ENCODE measurements at regions not wholly inside any gene's neighbourhood (a gene's known extent, or its start where the extent isn't known, plus 50 kb on each side); places are given as distances from the start of the nearest gene placed in this dataset.
"Not testable (repeated sequence)": the region's sequence is repeated elsewhere in the genome, so short reads cannot be mapped to it uniquely, and the experiment has no call there.

DNA sequence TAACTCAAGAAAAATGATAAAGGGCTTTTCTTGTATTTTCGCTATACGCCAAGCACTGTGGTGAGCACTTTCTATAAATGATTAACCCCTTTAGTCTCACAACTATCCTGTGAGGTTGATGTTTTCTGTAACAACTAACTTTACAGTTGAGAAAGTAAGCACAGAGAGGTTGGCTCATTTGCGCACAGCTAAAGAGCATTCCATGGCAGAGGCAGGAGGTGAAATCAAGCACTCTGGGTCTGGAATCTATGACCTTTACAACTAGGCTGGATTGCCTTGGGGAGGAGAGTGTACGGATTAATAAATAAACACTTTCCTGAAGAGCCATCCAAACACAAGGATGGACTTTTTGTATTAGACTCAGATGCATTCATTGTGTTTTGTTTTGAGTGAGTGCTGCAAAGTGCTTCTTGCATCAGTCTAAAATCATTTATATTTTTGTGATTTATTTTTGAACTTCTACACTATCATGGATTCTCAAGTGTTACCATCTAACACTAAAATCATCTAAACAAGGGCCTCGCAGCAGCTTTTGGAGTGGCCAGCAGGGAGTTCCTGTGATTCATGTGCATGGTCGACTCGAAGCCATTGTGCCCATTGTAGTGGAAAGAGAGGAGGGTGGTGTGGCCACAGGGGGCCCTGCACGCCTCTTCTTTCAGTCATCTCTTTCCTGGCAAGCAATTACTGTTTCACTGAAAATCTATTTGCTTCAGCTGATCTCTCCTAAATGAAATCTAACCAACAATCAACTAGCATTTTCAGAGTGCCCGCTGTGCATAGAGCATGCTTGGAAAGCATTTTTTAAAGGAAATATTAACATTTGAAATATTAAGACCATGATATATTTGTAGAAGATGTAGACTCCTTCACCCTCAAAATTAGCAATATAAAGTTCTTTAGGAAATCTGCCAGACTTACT, 633.4 kb upstream of the COBL start:
- 44 to 49% methylated on average over 9 of the region's 9 CpGs for WGBS, 2 donors

DNA sequence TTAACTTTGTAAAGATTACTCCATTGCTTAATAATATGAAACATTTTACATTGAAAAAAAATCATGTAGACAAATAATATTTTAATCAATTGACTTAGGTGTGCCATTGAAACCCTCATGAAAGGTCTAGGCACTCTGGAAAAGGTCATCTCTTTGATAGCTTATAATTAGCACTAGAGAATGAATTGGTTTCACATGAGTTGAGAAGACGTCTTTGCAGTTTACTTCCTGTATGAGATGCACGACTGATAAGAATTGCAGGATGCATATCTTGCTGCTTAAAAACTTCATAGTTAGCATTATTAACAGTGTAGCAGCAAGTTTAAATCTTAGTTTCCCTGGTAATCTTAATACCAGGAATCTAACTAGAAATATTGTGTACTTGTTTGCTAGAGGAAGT, 614.2 kb upstream of the COBL start:
- intact Hi-C loops (cut with DNase I; ENCODE audit: low total_unique reads): no loop called here
- H3K4me3 ChIP-seq (ENCODE audit: low read depth, poor library complexity, severe bottlenecking): no peak overlapping the region
- WGBS, 2 donors: 48 to 55% methylated on average over 2 of the region's 2 CpGs
- DNase-seq (ENCODE audit: low spot score in 2 of 2): no peak
- no peak for TF ChIP-seq POLR2A (IDR thresholded peaks at IDR 0.05)
- TF ChIP-seq, protein P1, sequence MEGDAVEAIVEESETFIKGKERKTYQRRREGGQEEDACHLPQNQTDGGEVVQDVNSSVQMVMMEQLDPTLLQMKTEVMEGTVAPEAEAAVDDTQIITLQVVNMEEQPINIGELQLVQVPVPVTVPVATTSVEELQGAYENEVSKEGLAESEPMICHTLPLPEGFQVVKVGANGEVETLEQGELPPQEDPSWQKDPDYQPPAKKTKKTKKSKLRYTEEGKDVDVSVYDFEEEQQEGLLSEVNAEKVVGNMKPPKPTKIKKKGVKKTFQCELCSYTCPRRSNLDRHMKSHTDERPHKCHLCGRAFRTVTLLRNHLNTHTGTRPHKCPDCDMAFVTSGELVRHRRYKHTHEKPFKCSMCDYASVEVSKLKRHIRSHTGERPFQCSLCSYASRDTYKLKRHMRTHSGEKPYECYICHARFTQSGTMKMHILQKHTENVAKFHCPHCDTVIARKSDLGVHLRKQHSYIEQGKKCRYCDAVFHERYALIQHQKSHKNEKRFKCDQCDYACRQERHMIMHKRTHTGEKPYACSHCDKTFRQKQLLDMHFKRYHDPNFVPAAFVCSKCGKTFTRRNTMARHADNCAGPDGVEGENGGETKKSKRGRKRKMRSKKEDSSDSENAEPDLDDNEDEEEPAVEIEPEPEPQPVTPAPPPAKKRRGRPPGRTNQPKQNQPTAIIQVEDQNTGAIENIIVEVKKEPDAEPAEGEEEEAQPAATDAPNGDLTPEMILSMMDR (IDR thresholded peaks at IDR 0.05): no peak

More for the DNA sequence above, 633.4 kb upstream of the COBL start:
- intact Hi-C loops (cut with DNase I; ENCODE audit: low total_unique reads): no loop called here
- H3K4me3 ChIP-seq (ENCODE audit: low read depth, poor library complexity, severe bottlenecking): no peak overlapping the region
- TF ChIP-seq, protein P1 (IDR thresholded peaks at IDR 0.05): no peak
- no peak for TF ChIP-seq POLR2A (IDR thresholded peaks at IDR 0.05)
- no peak for DNase-seq (ENCODE audit: low spot score in 2 of 2)

DNA sequence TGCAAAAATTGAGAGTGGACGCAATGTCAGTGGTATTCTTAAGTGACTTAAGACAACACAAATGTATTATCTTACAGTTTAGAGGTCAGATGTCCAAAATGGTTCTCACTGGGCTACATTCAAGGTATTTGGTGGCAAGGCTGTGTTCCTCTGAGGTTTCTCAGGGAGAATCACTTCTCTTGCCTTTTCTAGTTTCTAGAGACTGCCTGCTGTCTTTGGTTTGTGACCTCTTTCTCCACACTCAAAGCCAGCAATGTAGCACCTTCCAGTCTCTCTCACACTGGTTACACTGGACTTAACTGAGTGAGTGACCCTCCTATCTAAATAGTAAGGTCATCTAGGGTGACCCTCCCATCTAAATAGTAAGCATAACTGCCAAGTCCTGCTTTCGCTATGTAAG, 613.2 kb upstream of the COBL start:
- DNase-seq (ENCODE audit: low spot score in 2 of 2): no peak
- intact Hi-C loops (cut with DNase I; ENCODE audit: low total_unique reads): no loop called here
- no peak overlapping the region for H3K4me3 ChIP-seq (ENCODE audit: low read depth, poor library complexity, severe bottlenecking)
- no peak for TF ChIP-seq POLR2A (IDR thresholded peaks at IDR 0.05)
- TF ChIP-seq, protein P1 (IDR thresholded peaks at IDR 0.05): no peak
- WGBS, 2 donors: 50% methylated on average over 2 of the region's 2 CpGs

DNA sequence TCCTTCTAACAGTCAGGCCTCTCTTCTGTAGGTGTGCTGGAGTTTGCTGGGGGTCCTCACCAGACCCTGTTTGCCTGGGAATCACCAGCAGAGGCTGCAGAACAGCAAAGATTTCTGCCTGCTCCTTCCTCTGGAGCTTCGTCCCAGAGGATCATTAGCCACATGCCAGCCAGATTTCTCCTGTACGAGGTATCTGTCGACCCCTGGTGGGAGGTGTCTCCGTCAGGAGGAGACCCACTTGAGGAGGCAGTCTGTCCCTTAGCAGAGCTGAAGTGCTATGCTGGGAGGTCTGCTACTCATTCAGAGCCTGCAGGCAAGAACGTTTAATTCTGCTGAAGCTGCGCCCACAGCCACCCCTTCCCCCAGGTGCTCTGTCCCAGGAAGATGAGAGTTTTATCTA, 611.1 kb upstream of the COBL start:
- intact Hi-C loops (cut with DNase I; ENCODE audit: low total_unique reads): no loop called here
- no peak overlapping the region for H3K4me3 ChIP-seq (ENCODE audit: low read depth, poor library complexity, severe bottlenecking)
- no peak for TF ChIP-seq POLR2A (IDR thresholded peaks at IDR 0.05)
- TF ChIP-seq, protein P1 (IDR thresholded peaks at IDR 0.05): no peak
- DNase-seq (ENCODE audit: low spot score in 2 of 2): no peak
- WGBS, 2 donors: 82 to 84% methylated on average over 6 of the region's 6 CpGs

DNA sequence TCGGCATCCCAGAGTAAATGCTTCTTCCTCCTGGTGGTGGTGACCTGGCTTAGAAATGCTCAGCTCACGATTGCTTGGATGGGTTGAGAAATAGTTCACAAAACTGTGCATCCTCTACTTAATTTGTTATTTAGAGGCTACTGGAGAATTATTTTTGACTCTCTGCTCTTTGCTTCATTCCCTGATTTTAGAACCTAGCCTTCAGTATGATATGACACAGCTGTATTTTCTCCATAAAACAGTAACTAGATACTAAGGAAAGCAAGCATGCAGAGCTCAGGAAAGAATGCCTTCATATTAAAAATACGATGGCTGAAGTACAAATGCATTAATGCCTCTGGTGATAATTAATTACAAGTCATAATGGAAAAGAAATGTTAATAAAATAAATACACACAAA, 602.0 kb upstream of the COBL start:
- no peak overlapping the region for H3K4me3 ChIP-seq (ENCODE audit: low read depth, poor library complexity, severe bottlenecking)
- no peak for TF ChIP-seq POLR2A (IDR thresholded peaks at IDR 0.05)
- TF ChIP-seq, protein P1 (IDR thresholded peaks at IDR 0.05): no peak
- WGBS, 2 donors: 74 to 81% methylated on average over 3 of the region's 3 CpGs
- intact Hi-C loops (cut with DNase I; ENCODE audit: low total_unique reads): no loop called here
- DNase-seq (ENCODE audit: low spot score in 2 of 2): no peak

DNA sequence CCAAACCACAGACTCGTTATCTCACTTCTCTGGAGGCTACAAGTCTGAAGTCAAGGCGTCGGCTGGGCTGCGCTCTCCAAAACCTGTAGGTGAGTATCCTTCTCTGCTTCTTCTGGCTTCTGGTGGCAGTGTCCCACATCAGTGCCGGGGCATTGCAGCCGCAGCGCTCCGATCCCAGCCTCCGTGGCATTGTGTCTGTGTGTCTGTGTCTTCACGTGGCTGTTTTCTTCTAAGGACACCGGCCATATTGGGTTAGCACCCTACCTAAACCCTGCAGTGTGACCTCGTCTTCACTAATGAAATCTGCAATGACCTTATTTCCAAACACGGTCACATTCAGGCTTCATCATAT, 584.9 kb upstream of the COBL start:
- no peak overlapping the region for H3K4me3 ChIP-seq (ENCODE audit: low read depth, poor library complexity, severe bottlenecking)
- DNase-seq (ENCODE audit: low spot score in 2 of 2): no peak
- no peak for TF ChIP-seq POLR2A (IDR thresholded peaks at IDR 0.05)
- intact Hi-C loops (cut with DNase I; ENCODE audit: low total_unique reads): no loop called here
- 92 to 95% methylated on average over 13 of the region's 13 CpGs for WGBS, 2 donors

DNA sequence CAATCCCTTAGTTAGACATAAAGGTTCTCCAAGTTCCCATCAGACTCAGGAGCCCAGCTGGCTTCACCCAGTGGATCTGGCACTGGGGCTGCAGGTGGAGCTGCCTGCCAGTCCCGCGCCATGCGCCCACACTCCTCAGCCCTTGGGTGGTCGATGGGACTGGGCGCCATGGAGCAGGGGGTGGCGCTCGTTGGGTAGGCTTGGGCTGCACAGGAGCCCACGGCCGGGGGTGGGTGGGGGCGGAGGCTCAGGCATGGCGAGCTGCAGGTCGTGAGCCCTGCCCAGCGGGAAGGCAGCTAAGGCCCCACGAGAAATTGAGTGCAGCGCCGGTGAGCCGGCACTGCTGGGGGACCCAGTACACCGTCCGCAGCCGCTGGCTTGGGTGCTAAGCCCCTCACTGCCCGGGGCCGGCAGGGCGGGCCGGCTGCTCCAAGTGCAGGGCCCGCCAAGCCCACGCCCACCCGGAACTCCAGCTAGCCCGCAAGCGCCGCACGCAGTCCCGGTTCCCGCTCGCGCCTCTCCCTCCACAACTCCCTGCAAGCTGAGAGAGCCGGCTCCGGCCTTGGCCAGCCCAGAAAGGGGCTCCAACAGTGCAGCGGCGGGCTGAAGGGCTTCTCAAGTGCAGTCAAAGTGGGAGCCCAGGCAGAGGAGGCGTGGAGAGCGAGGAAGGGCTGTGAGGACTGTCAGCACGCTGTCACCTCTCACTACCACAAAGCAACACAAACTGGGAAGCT, 584.3 kb upstream of the COBL start:
- 95 to 97% methylated on average over 19 to 34 of the region's 42 CpGs for WGBS, 2 donors
- H3K4me3 ChIP-seq (ENCODE audit: low read depth, poor library complexity, severe bottlenecking); DNase-seq (ENCODE audit: low spot score in 2 of 2); intact Hi-C loops (cut with DNase I; ENCODE audit: low total_unique reads): not testable (repeated sequence)

All from lower leg skin (tissue), 4 donors.